ENCODE measurements at regions not wholly inside any gene's neighbourhood (a gene's known extent, or its start where the extent isn't known, plus 50 kb on each side); places are given as distances from the start of the nearest gene placed in this dataset.

DNA sequence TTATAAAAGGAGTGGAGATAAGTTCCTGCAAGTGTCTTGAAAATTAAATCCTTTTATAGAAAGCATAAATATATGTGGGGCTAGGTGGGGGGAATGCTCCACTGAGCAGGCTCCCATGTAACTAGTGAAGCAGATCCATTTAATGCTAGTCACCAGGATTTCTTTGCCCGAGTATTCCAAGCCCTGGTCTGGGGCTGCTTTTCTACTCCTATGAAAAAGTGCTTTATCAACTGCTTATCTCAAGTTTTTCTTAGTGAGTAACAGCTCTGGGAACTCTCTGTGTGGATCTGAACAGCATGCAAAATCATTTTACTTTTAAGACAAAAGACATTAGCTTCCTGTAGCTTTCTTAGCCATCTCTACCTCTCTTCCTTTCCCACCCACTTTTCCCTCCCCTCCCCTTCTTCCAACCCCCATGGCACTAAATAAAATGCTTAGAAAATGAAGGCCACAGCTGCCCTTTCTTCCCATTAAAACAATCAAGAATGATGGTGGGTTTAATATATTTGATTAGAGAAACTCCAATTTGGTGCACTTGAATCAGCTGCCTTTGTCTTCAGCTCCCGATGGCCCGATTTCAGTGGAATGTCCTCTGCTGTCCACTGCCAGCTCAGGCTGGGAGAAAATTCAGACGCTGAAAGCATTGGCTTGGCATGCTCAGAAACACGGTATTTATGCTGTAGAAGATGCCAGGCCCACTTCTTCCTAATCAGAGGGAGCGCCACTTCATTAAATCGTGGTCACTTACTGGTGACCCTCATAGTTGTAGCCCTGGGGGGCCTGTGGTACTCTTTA is 475.1 kb downstream of the FOXO1 start:
- ChIA-PET POLR2A (no interaction called here), CTCF (interaction anchor here (0.6 to 2.5 kb wide), 3 partner anchors 11 to 491 kb away, joined by 3 to 9 read pairs (median 4); no protein-coding TSS in a partner anchor)
- TF ChIP-seq, protein P1, sequence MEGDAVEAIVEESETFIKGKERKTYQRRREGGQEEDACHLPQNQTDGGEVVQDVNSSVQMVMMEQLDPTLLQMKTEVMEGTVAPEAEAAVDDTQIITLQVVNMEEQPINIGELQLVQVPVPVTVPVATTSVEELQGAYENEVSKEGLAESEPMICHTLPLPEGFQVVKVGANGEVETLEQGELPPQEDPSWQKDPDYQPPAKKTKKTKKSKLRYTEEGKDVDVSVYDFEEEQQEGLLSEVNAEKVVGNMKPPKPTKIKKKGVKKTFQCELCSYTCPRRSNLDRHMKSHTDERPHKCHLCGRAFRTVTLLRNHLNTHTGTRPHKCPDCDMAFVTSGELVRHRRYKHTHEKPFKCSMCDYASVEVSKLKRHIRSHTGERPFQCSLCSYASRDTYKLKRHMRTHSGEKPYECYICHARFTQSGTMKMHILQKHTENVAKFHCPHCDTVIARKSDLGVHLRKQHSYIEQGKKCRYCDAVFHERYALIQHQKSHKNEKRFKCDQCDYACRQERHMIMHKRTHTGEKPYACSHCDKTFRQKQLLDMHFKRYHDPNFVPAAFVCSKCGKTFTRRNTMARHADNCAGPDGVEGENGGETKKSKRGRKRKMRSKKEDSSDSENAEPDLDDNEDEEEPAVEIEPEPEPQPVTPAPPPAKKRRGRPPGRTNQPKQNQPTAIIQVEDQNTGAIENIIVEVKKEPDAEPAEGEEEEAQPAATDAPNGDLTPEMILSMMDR (IDR thresholded peaks at IDR 0.05; ENCODE audit: insufficient read depth, low read depth, low read length), result no peak
- no peaks in the 10 kb centered on the region for H3K27me3 ChIP-seq (ENCODE audit: control insufficient read depth, insufficient read depth, low read length)
- no peak overlapping the region for H3K4me3 ChIP-seq (ENCODE audit: low read depth, low read length)
- DNase-seq (ENCODE audit: low read depth), result no peak
- no peaks in the 10 kb centered on the region for H3K36me3 ChIP-seq (ENCODE audit: control insufficient read depth, insufficient read depth, low read length)

DNA sequence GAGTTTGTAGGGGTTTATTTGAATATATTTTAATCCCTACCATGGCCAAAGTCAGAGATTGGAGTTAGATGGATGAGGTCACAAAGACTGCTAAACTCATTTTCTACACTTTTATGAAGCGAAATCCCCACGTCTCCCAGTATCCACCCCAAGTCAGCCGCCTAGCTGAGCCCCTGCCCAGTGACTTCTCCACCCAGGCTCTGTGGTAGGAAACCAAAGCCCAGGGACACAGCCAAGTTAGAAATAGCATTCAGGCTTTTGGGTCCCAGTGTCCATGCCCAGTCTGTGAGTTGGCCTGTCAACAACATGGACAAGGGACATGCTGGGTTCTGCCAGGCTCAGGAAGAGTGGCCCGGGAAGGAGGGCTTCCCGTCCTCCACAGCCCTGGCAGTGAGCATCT is 474.0 kb downstream of the FOXO1 start:
- no peak overlapping the region for H3K4me3 ChIP-seq (ENCODE audit: low read depth, low read length)
- ChIA-PET POLR2A (no interaction called here), CTCF (no interaction called here)
- no peaks in the 10 kb centered on the region for H3K27me3 ChIP-seq (ENCODE audit: control insufficient read depth, insufficient read depth, low read length)
- TF ChIP-seq, protein P1 (IDR thresholded peaks at IDR 0.05; ENCODE audit: insufficient read depth, low read depth, low read length), result no peak
- no peak for DNase-seq (ENCODE audit: low read depth)
- H3K36me3 ChIP-seq (ENCODE audit: control insufficient read depth, insufficient read depth, low read length), result no peaks in the 10 kb centered on the region

DNA sequence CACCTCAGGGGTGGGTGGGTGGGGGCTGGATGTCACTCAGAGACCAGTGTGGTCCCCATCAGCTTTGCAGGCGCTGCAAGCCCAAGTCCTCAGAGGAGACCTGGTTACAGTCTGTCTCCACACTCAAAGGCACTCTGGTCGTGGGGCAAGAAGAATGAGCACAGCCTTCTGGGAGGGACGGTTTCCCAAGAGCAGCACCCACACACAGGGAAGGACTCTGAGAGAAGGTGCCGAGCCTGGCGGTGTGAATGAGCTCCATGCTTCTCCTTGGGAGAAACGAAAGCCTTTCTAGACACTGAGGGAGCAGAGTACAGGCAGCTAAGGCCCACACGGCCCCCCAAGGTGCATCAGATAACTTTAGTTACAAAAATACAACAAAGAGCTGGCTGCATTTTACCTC is 473.6 kb downstream of the FOXO1 start:
- Histone ChIP-seq H3K36me3 (ENCODE audit: control insufficient read depth, insufficient read depth, low read length) (no peaks in the 10 kb centered on the region), H3K4me3 (ENCODE audit: low read depth, low read length) (no peak overlapping the region), H3K27me3 (ENCODE audit: control insufficient read depth, insufficient read depth, low read length) (no peaks in the 10 kb centered on the region)
- CTCF ChIA-PET, result interaction anchor here (0.8 to 1.2 kb wide), 2 partner anchors 13 to 17 kb away, joined by 3 read pairs; no protein-coding TSS in a partner anchor
- no peak for DNase-seq (ENCODE audit: low read depth)
- POLR2A ChIA-PET, result no interaction called here
- TF ChIP-seq, protein P1 (IDR thresholded peaks at IDR 0.05; ENCODE audit: insufficient read depth, low read depth, low read length), result no peak

DNA sequence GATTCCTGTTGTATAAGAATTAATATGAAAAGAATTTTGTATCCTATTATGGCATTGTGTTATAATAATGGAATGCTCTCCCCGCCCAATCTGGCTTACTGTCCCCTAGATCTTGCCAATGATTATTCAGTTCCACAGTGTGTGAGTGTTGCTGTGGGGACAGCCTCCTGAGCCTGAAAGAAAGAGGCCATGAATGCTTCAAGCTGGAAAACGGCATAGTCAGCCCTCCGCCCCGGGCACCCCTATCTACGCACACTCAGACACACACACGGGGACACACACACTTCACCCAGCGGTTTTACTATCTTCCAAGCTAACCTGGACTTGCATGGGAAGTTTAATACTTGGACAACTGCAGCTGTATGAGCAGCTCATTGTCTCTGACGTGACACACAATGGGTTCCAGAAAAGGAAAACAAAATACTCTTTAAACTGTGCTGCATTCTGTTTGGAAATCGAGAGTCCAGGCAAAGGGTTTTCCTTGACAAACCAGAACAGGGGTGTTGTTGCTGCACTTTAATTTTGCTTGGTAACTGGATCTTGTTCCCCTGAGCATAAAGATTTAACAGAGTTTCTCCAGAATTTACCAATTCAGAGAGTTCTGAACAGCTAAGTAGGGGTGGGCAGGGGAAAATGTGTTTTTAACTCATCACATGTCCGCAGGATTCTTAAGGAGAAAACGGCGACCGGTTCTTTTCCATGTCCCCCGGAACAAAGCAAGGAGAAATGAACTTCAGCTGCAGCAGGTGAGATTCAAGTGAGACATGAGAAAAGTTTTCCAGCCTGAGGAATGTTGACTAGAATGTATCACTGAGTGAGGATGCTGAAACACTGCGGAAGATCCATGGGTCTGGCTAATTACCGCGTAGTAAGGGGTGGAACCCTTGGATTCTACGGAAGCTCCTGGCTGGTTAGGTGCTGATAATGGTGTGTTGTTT is 472.9 kb downstream of the FOXO1 start:
- TF ChIP-seq, protein P1 (IDR thresholded peaks at IDR 0.05; ENCODE audit: insufficient read depth, low read depth, low read length), result no peak
- no peak for DNase-seq (ENCODE audit: low read depth)
- Histone ChIP-seq H3K4me3 (ENCODE audit: low read depth, low read length) (no peak overlapping the region), H3K36me3 (ENCODE audit: control insufficient read depth, insufficient read depth, low read length) (no peaks in the 10 kb centered on the region), H3K27me3 (ENCODE audit: control insufficient read depth, insufficient read depth, low read length) (no peaks in the 10 kb centered on the region)
- ChIA-PET CTCF (interaction anchor here (0.6 to 1.2 kb wide), 4 partner anchors 14 to 472 kb away, joined by 3 read pairs; no protein-coding TSS in a partner anchor), POLR2A (no interaction called here)
